ENCODE measurements at regions not wholly inside any gene's neighbourhood (a gene's known extent, or its start where the extent isn't known, plus 50 kb on each side); places are given as distances from the start of the nearest gene placed in this dataset.

DNA sequence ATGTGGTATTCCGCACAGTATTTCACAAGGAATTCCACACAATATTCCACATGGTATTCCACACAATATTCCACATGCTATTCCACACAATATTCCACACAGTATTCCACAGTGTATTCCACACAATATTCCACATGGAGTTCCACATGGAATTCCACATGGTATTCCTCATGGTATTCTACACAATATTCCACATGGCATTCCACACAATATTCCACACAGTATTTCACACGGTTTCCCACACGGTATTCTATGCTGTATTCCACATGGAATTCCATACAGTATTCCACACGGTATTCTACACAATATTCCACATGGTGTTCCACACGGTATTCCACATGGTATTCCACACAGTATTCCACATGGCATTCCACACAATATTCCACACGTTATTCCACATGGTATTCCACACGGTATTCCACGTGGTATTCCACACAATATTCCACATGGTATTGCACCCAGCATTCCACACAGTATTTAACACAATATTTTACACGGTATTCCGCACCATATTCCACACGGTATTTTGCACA lies 137.3 kb upstream of the CHST15 start:
- no peak for TF ChIP-seq CTCF (IDR thresholded peaks at IDR 0.05)
- TF ChIP-seq POLR2A (IDR thresholded peaks at IDR 0.05), result no peak
